ENCODE measurements at regions not wholly inside any gene's neighbourhood (a gene's known extent, or its start where the extent isn't known, plus 50 kb on each side); places are given as distances from the start of the nearest gene placed in this dataset.

DNA sequence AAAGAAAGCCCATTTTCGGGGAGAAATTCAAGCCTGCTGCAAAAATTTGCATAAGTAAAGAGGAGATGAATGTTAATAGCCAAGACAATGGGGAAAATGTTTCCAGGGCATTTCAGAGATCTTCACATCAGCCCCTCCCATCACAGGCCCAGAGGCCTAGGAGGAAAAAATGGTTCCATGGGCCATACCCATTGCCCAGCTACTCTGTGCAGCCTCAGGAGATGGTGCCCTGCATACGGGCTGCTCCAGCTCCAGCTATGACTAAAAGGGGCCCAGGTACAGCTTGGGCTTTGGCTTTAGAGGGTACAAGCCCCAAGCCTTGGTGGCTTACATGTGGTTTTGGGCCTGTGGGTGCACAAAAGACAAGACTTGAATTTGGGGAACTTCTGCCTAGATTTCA is 168.0 kb upstream of the DIPK2B start:
- no TSS peak for BruUV-seq (replicated peaks)
- peaks cover 28% of the 10 kb centered on the region for H3K9me3 Mint-ChIP-seq (ENCODE audit: unreplicated experiment)
- intact Hi-C loops (cut with micrococcal nuclease) = no loop called here
- TF ChIP-seq, protein P1, sequence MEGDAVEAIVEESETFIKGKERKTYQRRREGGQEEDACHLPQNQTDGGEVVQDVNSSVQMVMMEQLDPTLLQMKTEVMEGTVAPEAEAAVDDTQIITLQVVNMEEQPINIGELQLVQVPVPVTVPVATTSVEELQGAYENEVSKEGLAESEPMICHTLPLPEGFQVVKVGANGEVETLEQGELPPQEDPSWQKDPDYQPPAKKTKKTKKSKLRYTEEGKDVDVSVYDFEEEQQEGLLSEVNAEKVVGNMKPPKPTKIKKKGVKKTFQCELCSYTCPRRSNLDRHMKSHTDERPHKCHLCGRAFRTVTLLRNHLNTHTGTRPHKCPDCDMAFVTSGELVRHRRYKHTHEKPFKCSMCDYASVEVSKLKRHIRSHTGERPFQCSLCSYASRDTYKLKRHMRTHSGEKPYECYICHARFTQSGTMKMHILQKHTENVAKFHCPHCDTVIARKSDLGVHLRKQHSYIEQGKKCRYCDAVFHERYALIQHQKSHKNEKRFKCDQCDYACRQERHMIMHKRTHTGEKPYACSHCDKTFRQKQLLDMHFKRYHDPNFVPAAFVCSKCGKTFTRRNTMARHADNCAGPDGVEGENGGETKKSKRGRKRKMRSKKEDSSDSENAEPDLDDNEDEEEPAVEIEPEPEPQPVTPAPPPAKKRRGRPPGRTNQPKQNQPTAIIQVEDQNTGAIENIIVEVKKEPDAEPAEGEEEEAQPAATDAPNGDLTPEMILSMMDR (IDR thresholded peaks at IDR 0.05; ENCODE audit: unreplicated experiment) = no peak
- no peak overlapping the region for H3K4me3 Mint-ChIP-seq (ENCODE audit: unreplicated experiment)
- CTCF ChIA-PET = no interaction called here
- H3K27me3 Mint-ChIP-seq (ENCODE audit: insufficient read depth, unreplicated experiment) = peaks cover 12% of the 10 kb centered on the region
- no peak for DNase-seq (ENCODE audit: unreplicated experiment)
- no peaks in the 10 kb centered on the region for H3K4me1 Mint-ChIP-seq (ENCODE audit: insufficient read depth, unreplicated experiment)
- POLR2A ChIA-PET = no interaction called here
- peaks cover 7% of the 10 kb centered on the region for H3K36me3 Mint-ChIP-seq (ENCODE audit: insufficient read depth, unreplicated experiment)
- H3K27ac Mint-ChIP-seq (ENCODE audit: low read depth, unreplicated experiment) = no peak overlapping the region

DNA sequence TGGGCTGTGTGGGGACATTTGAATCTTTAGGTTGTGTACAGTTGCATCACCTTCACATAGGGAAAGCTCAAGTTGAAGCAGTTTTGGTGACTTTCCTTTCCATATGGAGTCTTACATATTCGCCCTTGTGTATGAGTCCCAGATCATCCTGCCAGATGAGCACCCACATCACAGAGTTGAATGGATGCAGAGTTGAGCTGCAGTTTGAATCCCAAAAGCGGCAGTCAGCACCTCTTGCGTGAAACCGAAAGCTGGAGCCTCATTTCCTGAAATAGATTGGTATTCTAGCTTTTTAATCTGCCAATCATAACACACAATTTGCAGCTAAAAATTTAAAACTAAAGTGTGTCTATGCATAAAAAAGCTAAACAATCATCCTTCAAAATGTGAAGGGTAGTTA is 162.9 kb upstream of the DIPK2B start:
- POLR2A ChIA-PET = no interaction called here
- intact Hi-C loops (cut with micrococcal nuclease) = no loop called here
- Mint-ChIP-seq H3K4me3 (ENCODE audit: unreplicated experiment) (no peak overlapping the region), H3K9me3 (ENCODE audit: unreplicated experiment) (peaks cover 11% of the 10 kb centered on the region), H3K27ac (ENCODE audit: low read depth, unreplicated experiment) (no peak overlapping the region), H3K36me3 (ENCODE audit: insufficient read depth, unreplicated experiment) (no peaks in the 10 kb centered on the region), H3K4me1 (ENCODE audit: insufficient read depth, unreplicated experiment) (no peaks in the 10 kb centered on the region), H3K27me3 (ENCODE audit: insufficient read depth, unreplicated experiment) (peaks cover 33% of the 10 kb centered on the region)
- no peak for DNase-seq (ENCODE audit: unreplicated experiment)
- BruUV-seq (replicated peaks) = no TSS peak
- CTCF ChIA-PET = interaction anchor here (0.7 to 0.8 kb wide), 2 partner anchors 22 to 41 kb away, joined by 3 read pairs; no protein-coding TSS in a partner anchor
- TF ChIP-seq, protein P1 (IDR thresholded peaks at IDR 0.05; ENCODE audit: unreplicated experiment) = no peak

DNA sequence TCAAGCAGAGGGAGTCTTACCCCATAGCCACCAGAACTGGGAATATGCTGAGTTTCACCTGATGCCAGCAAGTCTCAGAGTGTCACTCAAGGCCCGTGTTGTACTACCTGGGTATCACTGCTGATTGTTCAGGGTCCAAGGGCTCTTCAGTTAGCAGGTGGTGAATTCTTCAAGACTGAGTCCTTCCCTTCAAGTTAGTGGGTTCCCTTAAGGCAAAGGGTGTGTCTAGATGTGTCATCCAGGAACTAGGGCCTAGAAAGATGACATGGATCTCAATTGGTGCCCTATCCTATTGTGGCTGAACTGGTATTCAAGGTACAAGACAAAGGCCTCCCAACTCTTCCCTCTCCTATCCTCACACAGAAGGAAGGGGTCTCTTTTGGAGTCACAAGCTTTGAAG is 159.9 kb upstream of the DIPK2B start:
- no peak for DNase-seq (ENCODE audit: unreplicated experiment)
- TF ChIP-seq, protein P1 (IDR thresholded peaks at IDR 0.05; ENCODE audit: unreplicated experiment) = no peak
- peaks cover 9% of the 10 kb centered on the region for H3K9me3 Mint-ChIP-seq (ENCODE audit: unreplicated experiment)
- intact Hi-C loops (cut with micrococcal nuclease) = no loop called here
- CTCF ChIA-PET = no interaction called here
- POLR2A ChIA-PET = no interaction called here
- H3K4me3 Mint-ChIP-seq (ENCODE audit: unreplicated experiment) = no peak overlapping the region
- H3K27ac Mint-ChIP-seq (ENCODE audit: low read depth, unreplicated experiment) = no peak overlapping the region
- BruUV-seq (replicated peaks) = no TSS peak
- H3K36me3 Mint-ChIP-seq (ENCODE audit: insufficient read depth, unreplicated experiment) = no peaks in the 10 kb centered on the region
- no peaks in the 10 kb centered on the region for H3K4me1 Mint-ChIP-seq (ENCODE audit: insufficient read depth, unreplicated experiment)
- H3K27me3 Mint-ChIP-seq (ENCODE audit: insufficient read depth, unreplicated experiment) = peaks cover 34% of the 10 kb centered on the region

DNA sequence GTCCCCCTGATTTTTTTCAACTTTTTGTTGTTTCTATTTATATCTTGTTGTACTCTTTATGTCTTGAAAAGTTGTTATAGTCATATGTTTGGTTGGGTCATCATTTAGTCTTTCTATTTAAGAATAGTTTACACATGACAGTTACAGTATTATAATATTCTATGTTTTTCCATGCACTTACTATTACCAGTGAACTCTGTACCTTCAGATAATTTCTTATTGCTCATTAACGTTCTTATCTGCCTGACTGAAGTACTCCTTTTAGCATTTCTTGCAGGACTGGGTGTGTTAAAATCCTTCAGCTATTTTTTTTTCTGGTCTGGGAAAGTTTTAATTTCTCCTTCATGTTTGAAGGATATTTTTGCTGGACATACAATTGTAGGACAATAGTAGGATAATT is 157.7 kb upstream of the DIPK2B start:
- TF ChIP-seq, protein P1 (IDR thresholded peaks at IDR 0.05; ENCODE audit: unreplicated experiment) = no peak
- Mint-ChIP-seq H3K27me3 (ENCODE audit: insufficient read depth, unreplicated experiment) (peaks cover 49% of the 10 kb centered on the region), H3K36me3 (ENCODE audit: insufficient read depth, unreplicated experiment) (no peaks in the 10 kb centered on the region), H3K4me1 (ENCODE audit: insufficient read depth, unreplicated experiment) (peaks cover 3% of the 10 kb centered on the region), H3K4me3 (ENCODE audit: unreplicated experiment) (no peak overlapping the region), H3K9me3 (ENCODE audit: unreplicated experiment) (peaks cover 9% of the 10 kb centered on the region), H3K27ac (ENCODE audit: low read depth, unreplicated experiment) (no peak overlapping the region)
- intact Hi-C loops (cut with micrococcal nuclease) = no loop called here
- CTCF ChIA-PET = no interaction called here
- DNase-seq (ENCODE audit: unreplicated experiment) = no peak
- no TSS peak for BruUV-seq (replicated peaks)
- POLR2A ChIA-PET = interaction anchor here (0.6 kb wide), 1 partner anchor 241 kb away, joined by 3 read pairs; no protein-coding TSS in a partner anchor
